Trophoblast cell (in vitro differentiated cells and primary cell): ENCODE measurements at regions not wholly inside any gene's neighbourhood (a gene's known extent, or its start where the extent isn't known, plus 50 kb on each side); places are given as distances from the start of the nearest gene placed in this dataset.
"Not testable (repeated sequence)": the region's sequence is repeated elsewhere in the genome, so short reads cannot be mapped to it uniquely, and the experiment has no call there.

Experiments used
- DNase-seq, 2 donors: peaks; one replicate each; pipeline ENCODE4 v3.0.0-alpha.2; 2016
- H2AFZ ChIP-seq: 2 replicates; pipeline ENCODE4 v1.6.1; 2013; ENCODE audit warnings: low read length, moderate library complexity, mild to moderate bottlenecking; ENCODE audit not compliant: insufficient read depth, poor library complexity
- H2AK5ac ChIP-seq: 2 replicates; pipeline ENCODE4 v1.6.1; 2013; ENCODE audit warnings: mild to moderate bottlenecking, low read length
- H2BK120ac ChIP-seq: 2 replicates; pipeline ENCODE4 v1.6.1; 2013; ENCODE audit warnings: low read length, mild to moderate bottlenecking, moderate library complexity; ENCODE audit not compliant: insufficient read depth, poor library complexity
- H2BK12ac ChIP-seq: 2 replicates; pipeline ENCODE4 v1.6.1; 2013; ENCODE audit warnings: mild to moderate bottlenecking, low read length, moderate library complexity
- H2BK5ac ChIP-seq: 2 replicates; pipeline ENCODE4 v1.6.1; 2013; ENCODE audit warnings: low read length, low read depth, moderate library complexity, mild to moderate bottlenecking; ENCODE audit not compliant: poor library complexity
- H3K14ac ChIP-seq: 2 replicates; pipeline ENCODE4 v1.6.1; 2013; ENCODE audit warnings: mild to moderate bottlenecking, low read length
- H3K18ac ChIP-seq: 2 replicates; pipeline ENCODE4 v1.6.1; 2013; ENCODE audit warnings: mild to moderate bottlenecking, low read length
- H3K23ac ChIP-seq: 2 replicates; pipeline ENCODE4 v1.6.1; 2013; ENCODE audit warnings: low read length
- H3K27ac ChIP-seq: 2 replicates; pipeline ENCODE4 v1.5.1; 2013; ENCODE audit warnings: low read depth, mild to moderate bottlenecking, inconsistent platforms, low read length, moderate library complexity
- H3K27me3 ChIP-seq: 2 replicates; pipeline ENCODE4 v1.6.1; 2013; ENCODE audit warnings: inconsistent platforms, mild to moderate bottlenecking, low read length, moderate library complexity; ENCODE audit not compliant: insufficient read depth
- H3K36me3 ChIP-seq, 2 experiments: 1 replicate in 1 of 2; 2 replicates in 1 of 2; pipeline ENCODE4 v1.6.1; 2013; ENCODE audit warnings: low read length in 2 of 2, mild to moderate bottlenecking in 2 of 2, moderate library complexity in 1 of 2; ENCODE audit not compliant: insufficient read depth in 2 of 2, control insufficient read depth in 1 of 2
- H3K4ac ChIP-seq: 2 replicates; pipeline ENCODE4 v1.6.1; 2013; ENCODE audit warnings: low read depth, mild to moderate bottlenecking, low read length, moderate library complexity
- H3K4me1 ChIP-seq, 2 experiments: 1 replicate in 1 of 2; 2 replicates in 1 of 2; pipeline ENCODE4 v1.6.1; 2013; ENCODE audit warnings: low read length in 2 of 2, mild to moderate bottlenecking in 2 of 2, moderate library complexity in 1 of 2; ENCODE audit not compliant: insufficient read depth in 2 of 2, control insufficient read depth in 1 of 2
- H3K4me2 ChIP-seq: 2 replicates; pipeline ENCODE4 v1.6.1; 2013; ENCODE audit warnings: inconsistent platforms, mild to moderate bottlenecking, low read length, moderate library complexity
- H3K4me3 ChIP-seq: 2 replicates; pipeline ENCODE4 v1.5.1; 2013; ENCODE audit warnings: mild to moderate bottlenecking, low read depth, low read length, inconsistent platforms
- H3K79me1 ChIP-seq: one replicate; pipeline ENCODE4 v1.6.1; 2013; ENCODE audit warnings: low read length
- H3K79me2 ChIP-seq: 2 replicates; pipeline ENCODE4 v1.6.1; 2013; ENCODE audit warnings: low read length, mild to moderate bottlenecking; ENCODE audit not compliant: control insufficient read depth, insufficient read depth, poor library complexity
- H3K9ac ChIP-seq: 2 replicates; pipeline ENCODE4 v1.6.1; 2013; ENCODE audit warnings: mild to moderate bottlenecking, low read length
- H3K9me3 ChIP-seq: 2 replicates; pipeline ENCODE4 v1.6.1; 2013; ENCODE audit warnings: low read depth, mild to moderate bottlenecking, control low read depth, inconsistent platforms, low read length; ENCODE audit not compliant: insufficient read depth
- H4K12ac ChIP-seq: 2 replicates; pipeline ENCODE4 v1.6.1; 2013; ENCODE audit warnings: low read depth, mild to moderate bottlenecking, low read length, moderate library complexity
- H4K8ac ChIP-seq: 2 replicates; pipeline ENCODE4 v1.6.1; 2013; ENCODE audit warnings: low read depth, mild to moderate bottlenecking, low read length, moderate library complexity
- H4K91ac ChIP-seq: one replicate; pipeline ENCODE4 v1.6.1; 2013; ENCODE audit warnings: low read depth, mild to moderate bottlenecking, low read length, moderate library complexity
- WGBS: extraction: QIAGEN DNeasy Blood & Tissue Kit; methylation state at CpG from one replicate; pipeline ENCODE4 v1.1.7; 2013; ENCODE audit warnings: missing lambda C conversion rate; ENCODE audit not compliant: insufficient read length, insufficient coverage; ENCODE audit errors: extremely low coverage; 5-methylcytosine and 5-hydroxymethylcytosine counted together

GRCh38 chr3:184455991-184456390 is 76.1 kb downstream of the CHRD start:
- H4K8ac ChIP-seq: no peak overlapping the region
- H3K27me3 ChIP-seq: no peaks in the 10 kb centered on the region
- H3K4ac ChIP-seq: no peak overlapping the region
- WGBS: no CpG with 5 or more reads among the region's 3 CpGs
- no peaks in the 10 kb centered on the region for H3K36me3 ChIP-seq
- H4K91ac ChIP-seq: no peak overlapping the region
- H2AFZ ChIP-seq: no peak overlapping the region
- H3K4me3 ChIP-seq: no peak overlapping the region
- no peak for DNase-seq
- no peaks in the 10 kb centered on the region for H3K79me1 ChIP-seq
- no peak overlapping the region for H3K14ac ChIP-seq
- H3K18ac ChIP-seq: no peak overlapping the region
- no peak overlapping the region for H4K12ac ChIP-seq
- no peak overlapping the region for H2AK5ac ChIP-seq
- no peak overlapping the region for H2BK12ac ChIP-seq
- H3K9ac ChIP-seq: no peak overlapping the region
- no peak overlapping the region for H3K23ac ChIP-seq
- H3K9me3 ChIP-seq: peaks cover 7% of the 10 kb centered on the region
- no peak overlapping the region for H2BK120ac ChIP-seq
- H3K79me2 ChIP-seq: no peaks in the 10 kb centered on the region
- H3K4me2 ChIP-seq: no peak overlapping the region
- H3K27ac ChIP-seq: no peak overlapping the region
- H3K4me1 ChIP-seq: no peaks in the 10 kb centered on the region
- H2BK5ac ChIP-seq: no peak overlapping the region

GRCh38 chr3:184456476-184456875 is 76.6 kb downstream of the CHRD start:
- Histone ChIP-seq H3K27ac (no peak overlapping the region), H3K4ac (no peak overlapping the region), H3K36me3 (no peaks in the 10 kb centered on the region), H4K12ac (no peak overlapping the region), H2BK5ac (no peak overlapping the region), H3K9me3 (peaks cover 7% of the 10 kb centered on the region), H3K4me2 (no peak overlapping the region), H2BK120ac (no peak overlapping the region), H3K9ac (no peak overlapping the region), H2AFZ (no peak overlapping the region), H3K4me1 (no peaks in the 10 kb centered on the region), H4K91ac (no peak overlapping the region), H2BK12ac (no peak overlapping the region), H3K18ac (no peak overlapping the region), H3K14ac (no peak overlapping the region), H4K8ac (no peak overlapping the region), H3K27me3 (no peaks in the 10 kb centered on the region), H3K79me2 (no peaks in the 10 kb centered on the region), H2AK5ac (no peak overlapping the region), H3K4me3 (no peak overlapping the region), H3K79me1 (no peaks in the 10 kb centered on the region), H3K23ac (no peak overlapping the region)
- no peak for DNase-seq
- WGBS: no CpG with 5 or more reads among the region's 4 CpGs

GRCh38 chr3:184457329-184457728 is 77.5 kb downstream of the CHRD start:
- no CpG with 5 or more reads among the region's 1 CpG for WGBS
- no peak overlapping the region for H3K18ac ChIP-seq
- H2BK12ac ChIP-seq: no peak overlapping the region
- no peak overlapping the region for H3K9ac ChIP-seq
- H3K14ac ChIP-seq: no peak overlapping the region
- H4K12ac ChIP-seq: no peak overlapping the region
- no peak overlapping the region for H3K4ac ChIP-seq
- H3K27me3 ChIP-seq: no peaks in the 10 kb centered on the region
- no peaks in the 10 kb centered on the region for H3K36me3 ChIP-seq
- no peak overlapping the region for H3K4me2 ChIP-seq
- no peak overlapping the region for H3K23ac ChIP-seq
- H3K4me1 ChIP-seq: no peaks in the 10 kb centered on the region
- no peak overlapping the region for H4K91ac ChIP-seq
- H3K79me1 ChIP-seq: no peaks in the 10 kb centered on the region
- no peak for DNase-seq
- H3K79me2 ChIP-seq: no peaks in the 10 kb centered on the region
- H2AFZ ChIP-seq: no peak overlapping the region
- H2BK5ac ChIP-seq: no peak overlapping the region
- peaks cover 7% of the 10 kb centered on the region for H3K9me3 ChIP-seq
- no peak overlapping the region for H2BK120ac ChIP-seq
- H4K8ac ChIP-seq: no peak overlapping the region
- no peak overlapping the region for H2AK5ac ChIP-seq
- H3K27ac ChIP-seq: no peak overlapping the region
- H3K4me3 ChIP-seq: no peak overlapping the region

GRCh38 chr3:184457784-184458377 is 78.0 kb downstream of the CHRD start:
- not testable (repeated sequence) for H2BK120ac ChIP-seq, H3K18ac ChIP-seq, H3K9me3 ChIP-seq, H3K79me2 ChIP-seq, H4K8ac ChIP-seq, H3K4ac ChIP-seq, H3K4me2 ChIP-seq, H4K12ac ChIP-seq, H2AK5ac ChIP-seq, H3K27ac ChIP-seq, DNase-seq, H3K4me3 ChIP-seq, H3K23ac ChIP-seq, H2BK5ac ChIP-seq, H3K9ac ChIP-seq, H2AFZ ChIP-seq, H4K91ac ChIP-seq, H3K14ac ChIP-seq, H3K4me1 ChIP-seq, H2BK12ac ChIP-seq, H3K27me3 ChIP-seq, H3K79me1 ChIP-seq, H3K36me3 ChIP-seq
- WGBS: no CpG with 5 or more reads among the region's 7 CpGs
